ENCODE measurements at regions not wholly inside any gene's neighbourhood (a gene's known extent, or its start where the extent isn't known, plus 50 kb on each side); places are given as distances from the start of the nearest gene placed in this dataset.

DNA sequence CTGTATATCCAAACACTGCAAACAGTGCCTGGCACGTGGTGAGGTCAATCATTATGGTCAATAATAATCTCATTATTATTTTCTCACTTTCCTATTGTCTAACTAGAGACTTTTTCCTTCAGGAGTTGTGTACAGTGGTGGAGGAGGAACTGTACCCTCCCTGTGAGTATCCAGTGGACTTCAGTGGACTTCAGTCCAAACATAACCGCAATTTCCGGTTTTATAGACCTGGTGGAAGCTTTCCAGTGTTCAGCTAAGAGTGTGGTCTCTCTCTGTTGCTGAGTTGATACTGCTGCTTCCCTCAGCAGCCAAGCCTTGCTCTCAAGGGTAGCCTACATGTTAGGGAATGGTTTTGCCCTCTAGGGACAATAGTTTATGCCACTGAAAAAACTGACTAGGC, 447.1 kb downstream of the TMEM182 start:
- no peak overlapping the region for H3K9ac ChIP-seq (ENCODE audit: low read length)
- TF ChIP-seq EZH2 (IDR thresholded peaks at IDR 0.05; ENCODE audit: insufficient read depth, low read length) (no peak), CTCF (IDR thresholded peaks at IDR 0.05; ENCODE audit: insufficient read depth, low read depth, low read length) (no peak)
- H3K4me3 Mint-ChIP-seq (ENCODE audit: unreplicated experiment): no peak overlapping the region
- no peaks in the 10 kb centered on the region for H3K36me3 Mint-ChIP-seq (ENCODE audit: low read depth, unreplicated experiment)
- no peak overlapping the region for H2AFZ ChIP-seq (ENCODE audit: low read depth, low read length)
- no peaks in the 10 kb centered on the region for H3K27me3 ChIP-seq (ENCODE audit: insufficient read depth, low read length)
- no peak overlapping the region for H3K27ac ChIP-seq (ENCODE audit: low read depth, low read length)
- no peak for DNase-seq (ENCODE audit: low read depth)
- FAIRE-seq: no peak
- no peaks in the 10 kb centered on the region for H3K79me2 ChIP-seq (ENCODE audit: insufficient read depth, low read length)
- peaks cover 2% of the 10 kb centered on the region for H3K9me3 Mint-ChIP-seq (ENCODE audit: unreplicated experiment)
- no peaks in the 10 kb centered on the region for H3K4me1 Mint-ChIP-seq (ENCODE audit: low read depth, unreplicated experiment)
- peaks cover 2% of the 10 kb centered on the region for H3K27me3 Mint-ChIP-seq (ENCODE audit: low read depth, unreplicated experiment)
- H3K27ac Mint-ChIP-seq (ENCODE audit: unreplicated experiment): no peak overlapping the region
- H4K20me1 ChIP-seq (ENCODE audit: insufficient read depth, low read length): no peaks in the 10 kb centered on the region
- no peaks in the 10 kb centered on the region for H3K9me3 ChIP-seq (ENCODE audit: insufficient read depth, low read depth, low read length)
- H3K4me1 ChIP-seq (ENCODE audit: insufficient read depth, low read length): no peaks in the 10 kb centered on the region
- no peaks in the 10 kb centered on the region for H3K36me3 ChIP-seq (ENCODE audit: insufficient read depth, low read length)
- no peak overlapping the region for H3K4me2 ChIP-seq (ENCODE audit: low read length)
- no peak overlapping the region for H3K4me3 ChIP-seq (ENCODE audit: insufficient read depth, low read depth, low read length)

GRCh38 chr2:103213028-103213542, 451.3 kb downstream of the TMEM182 start:
- no peaks in the 10 kb centered on the region for H3K9me3 ChIP-seq (ENCODE audit: insufficient read depth, low read depth, low read length)
- Mint-ChIP-seq H3K4me1 (ENCODE audit: low read depth, unreplicated experiment) (no peaks in the 10 kb centered on the region), H3K9me3 (ENCODE audit: unreplicated experiment) (no peaks in the 10 kb centered on the region), H3K27ac (ENCODE audit: unreplicated experiment) (no peak overlapping the region), H3K4me3 (ENCODE audit: unreplicated experiment) (no peak overlapping the region), H3K36me3 (ENCODE audit: low read depth, unreplicated experiment) (no peaks in the 10 kb centered on the region), H3K27me3 (ENCODE audit: low read depth, unreplicated experiment) (peaks cover 2% of the 10 kb centered on the region)
- H4K20me1 ChIP-seq (ENCODE audit: insufficient read depth, low read length): no peaks in the 10 kb centered on the region
- FAIRE-seq (no peak), DNase-seq (ENCODE audit: low read depth) (no peak)
- no peak overlapping the region for H2AFZ ChIP-seq (ENCODE audit: low read depth, low read length)
- no peak overlapping the region for H3K27ac ChIP-seq (ENCODE audit: low read depth, low read length)
- H3K79me2 ChIP-seq (ENCODE audit: insufficient read depth, low read length): no peaks in the 10 kb centered on the region
- no peak overlapping the region for H3K9ac ChIP-seq (ENCODE audit: low read length)
- no peaks in the 10 kb centered on the region for H3K27me3 ChIP-seq (ENCODE audit: insufficient read depth, low read length)
- H3K4me3 ChIP-seq (ENCODE audit: insufficient read depth, low read depth, low read length): no peak overlapping the region
- H3K4me1 ChIP-seq (ENCODE audit: insufficient read depth, low read length): no peaks in the 10 kb centered on the region
- TF ChIP-seq CTCF (IDR thresholded peaks at IDR 0.05; ENCODE audit: insufficient read depth, low read depth, low read length): no peak
- TF ChIP-seq EZH2 (IDR thresholded peaks at IDR 0.05; ENCODE audit: insufficient read depth, low read length): no peak
- no peak overlapping the region for H3K4me2 ChIP-seq (ENCODE audit: low read length)
- no peaks in the 10 kb centered on the region for H3K36me3 ChIP-seq (ENCODE audit: insufficient read depth, low read length)

DNA sequence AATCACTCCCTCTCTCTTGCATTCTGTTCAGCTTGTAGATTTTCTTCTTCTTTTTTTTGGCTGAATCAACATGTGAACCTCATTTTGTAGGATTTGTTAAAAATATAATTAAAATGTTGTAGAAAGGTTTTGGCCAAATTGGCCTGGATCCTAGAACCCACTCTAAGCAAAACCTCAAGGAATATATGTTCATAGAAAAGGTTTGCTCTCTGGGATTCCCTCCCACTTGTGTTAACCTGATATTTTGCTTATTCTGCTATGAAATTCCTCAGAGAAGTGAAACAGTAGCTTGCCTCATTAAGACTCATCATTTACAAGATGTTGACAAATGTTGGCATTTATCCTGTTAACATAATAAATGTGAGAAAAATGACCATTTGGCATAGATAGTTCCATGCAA, 456.7 kb downstream of the TMEM182 start:
- FAIRE-seq: no peak
- H3K4me3 Mint-ChIP-seq (ENCODE audit: unreplicated experiment): no peak overlapping the region

More for the DNA sequence above, 456.7 kb downstream of the TMEM182 start:
- H3K79me2 ChIP-seq (ENCODE audit: insufficient read depth, low read length): no peaks in the 10 kb centered on the region
- Mint-ChIP-seq H3K36me3 (ENCODE audit: low read depth, unreplicated experiment) (no peaks in the 10 kb centered on the region), H3K27ac (ENCODE audit: unreplicated experiment) (no peak overlapping the region), H3K9me3 (ENCODE audit: unreplicated experiment) (no peaks in the 10 kb centered on the region), H3K27me3 (ENCODE audit: low read depth, unreplicated experiment) (peaks cover 3% of the 10 kb centered on the region), H3K4me1 (ENCODE audit: low read depth, unreplicated experiment) (no peaks in the 10 kb centered on the region)
- no peak overlapping the region for H3K4me3 ChIP-seq (ENCODE audit: insufficient read depth, low read depth, low read length)
- H3K36me3 ChIP-seq (ENCODE audit: insufficient read depth, low read length): no peaks in the 10 kb centered on the region
- no peak for TF ChIP-seq CTCF (IDR thresholded peaks at IDR 0.05; ENCODE audit: insufficient read depth, low read depth, low read length)
- no peak for TF ChIP-seq EZH2 (IDR thresholded peaks at IDR 0.05; ENCODE audit: insufficient read depth, low read length)
- no peaks in the 10 kb centered on the region for H3K4me1 ChIP-seq (ENCODE audit: insufficient read depth, low read length)
- H2AFZ ChIP-seq (ENCODE audit: low read depth, low read length): no peak overlapping the region
- H4K20me1 ChIP-seq (ENCODE audit: insufficient read depth, low read length): no peaks in the 10 kb centered on the region
- H3K4me2 ChIP-seq (ENCODE audit: low read length): no peak overlapping the region
- no peaks in the 10 kb centered on the region for H3K27me3 ChIP-seq (ENCODE audit: insufficient read depth, low read length)
- DNase-seq (ENCODE audit: low read depth): no peak
- no peak overlapping the region for H3K27ac ChIP-seq (ENCODE audit: low read depth, low read length)
- no peak overlapping the region for H3K9ac ChIP-seq (ENCODE audit: low read length)
- no peaks in the 10 kb centered on the region for H3K9me3 ChIP-seq (ENCODE audit: insufficient read depth, low read depth, low read length)

Measured in astrocyte (in vitro differentiated cells and primary cell).